Effector memory CD4-positive, alpha-beta T cell (primary cell): ENCODE measurements at regions not wholly inside any gene's neighbourhood (a gene's known extent, or its start where the extent isn't known, plus 50 kb on each side); places are given as distances from the start of the nearest gene placed in this dataset.
"Not testable (repeated sequence)": the region's sequence is repeated elsewhere in the genome, so short reads cannot be mapped to it uniquely, and the experiment has no call there.

Source experiments
- DNase-seq, 3 donors: peaks; one replicate each; pipeline ENCODE4 v3.0.0-alpha.2; 2020
- H3K27ac ChIP-seq: 2 replicates; pipeline ENCODE4 v1.7.0; 2013; ENCODE audit warnings: mild to moderate bottlenecking, low read length, moderate library complexity; ENCODE audit not compliant: insufficient read depth, poor library complexity, severe bottlenecking
- H3K27me3 ChIP-seq: replicated peaks from 2 replicates; pipeline ENCODE4 v1.7.0; 2013; ENCODE audit warnings: mild to moderate bottlenecking, low read length; ENCODE audit not compliant: insufficient read depth, control insufficient read depth, poor library complexity, severe bottlenecking
- H3K36me3 ChIP-seq: 2 replicates; pipeline ENCODE4 v1.7.0; 2013; ENCODE audit warnings: mild to moderate bottlenecking, low read length, moderate library complexity; ENCODE audit not compliant: control insufficient read depth, insufficient read depth
- H3K4me1 ChIP-seq: 2 replicates; pipeline ENCODE4 v1.7.0; 2013; ENCODE audit warnings: low read length, mild to moderate bottlenecking; ENCODE audit not compliant: control insufficient read depth, insufficient read depth, poor library complexity, severe bottlenecking
- H3K4me3 ChIP-seq: 2 replicates; pipeline ENCODE4 v1.7.0; 2013; ENCODE audit warnings: low read length, low read depth, mild to moderate bottlenecking; ENCODE audit not compliant: insufficient read depth, poor library complexity, severe bottlenecking
- H3K9me3 ChIP-seq: 2 replicates; pipeline ENCODE4 v1.7.0; 2013; ENCODE audit warnings: mild to moderate bottlenecking, low read length, moderate library complexity; ENCODE audit not compliant: control insufficient read depth

GRCh38 chr1:224012807-224013434 lies 101.0 kb upstream of the FBXO28 start:
- H3K9me3 ChIP-seq, DNase-seq, H3K27ac ChIP-seq, H3K27me3 ChIP-seq, H3K36me3 ChIP-seq, H3K4me3 ChIP-seq, H3K4me1 ChIP-seq: not testable (repeated sequence)

- H3K9me3 ChIP-seq, H3K4me1 ChIP-seq, H3K27me3 ChIP-seq: not testable (repeated sequence)
Measured at GRCh38 chr1:224012162-224012561, 101.7 kb upstream of the FBXO28 start.

GRCh38 chr1:224011751-224012150 lies 102.2 kb upstream of the FBXO28 start:
- not testable (repeated sequence) for H3K4me1 ChIP-seq, H3K4me3 ChIP-seq, DNase-seq, H3K27me3 ChIP-seq, H3K36me3 ChIP-seq, H3K27ac ChIP-seq, H3K9me3 ChIP-seq

More at GRCh38 chr1:224012162-224012561, 101.7 kb upstream of the FBXO28 start:
- H3K4me3 ChIP-seq, H3K36me3 ChIP-seq, H3K27ac ChIP-seq, DNase-seq: not testable (repeated sequence)

GRCh38 chr1:224011153-224011552 lies 102.8 kb upstream of the FBXO28 start:
- not testable (repeated sequence) for H3K4me3 ChIP-seq, H3K36me3 ChIP-seq, H3K9me3 ChIP-seq, H3K27ac ChIP-seq, H3K27me3 ChIP-seq, H3K4me1 ChIP-seq, DNase-seq

GRCh38 chr1:224005973-224006372 lies 107.9 kb upstream of the FBXO28 start:
- not testable (repeated sequence) for H3K36me3 ChIP-seq, H3K27ac ChIP-seq, H3K27me3 ChIP-seq, H3K4me3 ChIP-seq, H3K9me3 ChIP-seq, H3K4me1 ChIP-seq, DNase-seq

- not testable (repeated sequence) for H3K4me3 ChIP-seq, H3K36me3 ChIP-seq, H3K27ac ChIP-seq, H3K27me3 ChIP-seq, H3K9me3 ChIP-seq, H3K4me1 ChIP-seq
- DNase-seq, result peak in 2 of 3 donors; percentile 12 to 43
Measured at GRCh38 chr1:224004552-224005315, 109.2 kb upstream of the FBXO28 start.

- H3K27me3 ChIP-seq, H3K9me3 ChIP-seq, DNase-seq, H3K4me1 ChIP-seq, H3K4me3 ChIP-seq, H3K36me3 ChIP-seq, H3K27ac ChIP-seq: not testable (repeated sequence)
Measured at GRCh38 chr1:224003896-224004295, 110.0 kb upstream of the FBXO28 start.

GRCh38 chr1:224001757-224002156 lies 112.2 kb upstream of the FBXO28 start:
- not testable (repeated sequence) for H3K4me1 ChIP-seq

GRCh38 chr1:223999761-224000160 lies 114.2 kb upstream of the FBXO28 start:
- H3K9me3 ChIP-seq, H3K4me3 ChIP-seq, H3K4me1 ChIP-seq, H3K27me3 ChIP-seq, H3K36me3 ChIP-seq, H3K27ac ChIP-seq, DNase-seq: not testable (repeated sequence)

More at GRCh38 chr1:224001757-224002156, 112.2 kb upstream of the FBXO28 start:
- H3K4me3 ChIP-seq, H3K9me3 ChIP-seq, H3K27ac ChIP-seq, DNase-seq, H3K36me3 ChIP-seq, H3K27me3 ChIP-seq: not testable (repeated sequence)

GRCh38 chr1:223998676-223999455 lies 115.0 kb upstream of the FBXO28 start:
- DNase-seq, H3K36me3 ChIP-seq, H3K9me3 ChIP-seq, H3K27me3 ChIP-seq, H3K27ac ChIP-seq, H3K4me3 ChIP-seq, H3K4me1 ChIP-seq: not testable (repeated sequence)
